ENCODE measurements at regions not wholly inside any gene's neighbourhood (a gene's known extent, or its start where the extent isn't known, plus 50 kb on each side); places are given as distances from the start of the nearest gene placed in this dataset.
"Not testable (repeated sequence)": the region's sequence is repeated elsewhere in the genome, so short reads cannot be mapped to it uniquely, and the experiment has no call there.

- no peaks in the 10 kb centered on the region for H3K9me3 Mint-ChIP-seq (ENCODE audit: insufficient read depth)
These were observed 160.9 kb upstream of the EEA1 start for GRCh38 chr12:93089805-93090569.

GRCh38 chr12:93090731-93091172, 161.7 kb upstream of the EEA1 start:
- Mint-ChIP-seq H3K4me3 (no peak overlapping the region), H3K27me3 (ENCODE audit: low read depth) (no peaks in the 10 kb centered on the region), H3K4me1 (ENCODE audit: low read depth) (peaks cover 23% of the 10 kb centered on the region), H3K27ac (no peak overlapping the region), H3K36me3 (ENCODE audit: low read depth) (no peaks in the 10 kb centered on the region), H3K9me3 (ENCODE audit: insufficient read depth) (no peaks in the 10 kb centered on the region)
- ATAC-seq (no peak), DNase-seq (no peak)
- CTCF ChIA-PET: no interaction called here
- POLR2A ChIA-PET: no interaction called here

More at GRCh38 chr12:93089805-93090569, 160.9 kb upstream of the EEA1 start:
- Mint-ChIP-seq H3K4me3 (no peak overlapping the region), H3K27ac (no peak overlapping the region), H3K27me3 (ENCODE audit: low read depth) (no peaks in the 10 kb centered on the region), H3K4me1 (ENCODE audit: low read depth) (peaks cover 18% of the 10 kb centered on the region), H3K36me3 (ENCODE audit: low read depth) (no peaks in the 10 kb centered on the region)
- peak; percentile 86 for ATAC-seq
- POLR2A ChIA-PET: no interaction called here
- peak; percentile 47 for DNase-seq
- CTCF ChIA-PET: no interaction called here

- H3K36me3 Mint-ChIP-seq (ENCODE audit: low read depth): no peaks in the 10 kb centered on the region
These were observed 163.0 kb upstream of the EEA1 start for GRCh38 chr12:93091886-93092648.

GRCh38 chr12:93092649-93092945, 163.5 kb upstream of the EEA1 start:
- Mint-ChIP-seq H3K4me3 (no peak overlapping the region), H3K4me1 (ENCODE audit: low read depth) (peaks cover 23% of the 10 kb centered on the region), H3K27ac (no peak overlapping the region), H3K36me3 (ENCODE audit: low read depth) (no peaks in the 10 kb centered on the region), H3K27me3 (ENCODE audit: low read depth) (no peaks in the 10 kb centered on the region), H3K9me3 (ENCODE audit: insufficient read depth) (no peaks in the 10 kb centered on the region)
- POLR2A ChIA-PET: no interaction called here
- ATAC-seq (no peak), DNase-seq (no peak)
- CTCF ChIA-PET: interaction anchor here (0.7 to 1.0 kb wide), 2 partner anchors 150 to 288 kb away, joined by 3 read pairs; no protein-coding TSS in a partner anchor

More at GRCh38 chr12:93091886-93092648, 163.0 kb upstream of the EEA1 start:
- CTCF ChIA-PET: interaction anchor here (0.7 to 1.4 kb wide), 5 partner anchors 21 to 327 kb away, joined by 3 to 4 read pairs (median 3); no protein-coding TSS in a partner anchor
- ATAC-seq: no peak
- Mint-ChIP-seq H3K4me1 (ENCODE audit: low read depth) (peaks cover 23% of the 10 kb centered on the region), H3K27me3 (ENCODE audit: low read depth) (no peaks in the 10 kb centered on the region), H3K4me3 (no peak overlapping the region), H3K9me3 (ENCODE audit: insufficient read depth) (no peaks in the 10 kb centered on the region), H3K27ac (no peak overlapping the region)
- no peak for DNase-seq
- POLR2A ChIA-PET: no interaction called here

GRCh38 chr12:93093243-93093642, 164.1 kb upstream of the EEA1 start:
- H3K27me3 Mint-ChIP-seq (ENCODE audit: low read depth): no peaks in the 10 kb centered on the region
- peaks cover 26% of the 10 kb centered on the region for H3K4me1 Mint-ChIP-seq (ENCODE audit: low read depth)
- ATAC-seq: no peak
- H3K9me3 Mint-ChIP-seq (ENCODE audit: insufficient read depth): no peaks in the 10 kb centered on the region
- CTCF ChIA-PET: interaction anchor here (1.0 kb wide), 1 partner anchor 287 kb away, joined by 3 read pairs; no protein-coding TSS in a partner anchor
- H3K36me3 Mint-ChIP-seq (ENCODE audit: low read depth): no peaks in the 10 kb centered on the region
- no peak overlapping the region for H3K27ac Mint-ChIP-seq
- POLR2A ChIA-PET: no interaction called here
- no peak for DNase-seq
- no peak overlapping the region for H3K4me3 Mint-ChIP-seq

- not testable (repeated sequence) for H3K9me3 Mint-ChIP-seq (ENCODE audit: insufficient read depth)
These were observed 165.1 kb upstream of the EEA1 start for GRCh38 chr12:93094222-93094621.

GRCh38 chr12:93094988-93095737, 166.1 kb upstream of the EEA1 start:
- Mint-ChIP-seq H3K36me3 (ENCODE audit: low read depth) (no peaks in the 10 kb centered on the region), H3K4me1 (ENCODE audit: low read depth) (peaks cover 25% of the 10 kb centered on the region), H3K27ac (no peak overlapping the region), H3K9me3 (ENCODE audit: insufficient read depth) (no peaks in the 10 kb centered on the region), H3K4me3 (peak overlapping the region; percentile 17), H3K27me3 (ENCODE audit: low read depth) (no peaks in the 10 kb centered on the region)
- ChIA-PET POLR2A (interaction anchor here (1.0 kb wide), 1 partner anchor 341 kb away, joined by 3 read pairs; no protein-coding TSS in a partner anchor), CTCF (interaction anchor here (0.6 to 4.1 kb wide), 5 partner anchors 60 to 1006 kb away, joined by 3 to 31 read pairs (median 3); no protein-coding TSS in a partner anchor)
- ATAC-seq: peak; percentile 56
- peak; percentile 55 for DNase-seq

More at GRCh38 chr12:93094222-93094621, 165.1 kb upstream of the EEA1 start:
- not testable (repeated sequence) for DNase-seq; H3K36me3 Mint-ChIP-seq (ENCODE audit: low read depth); H3K4me3 Mint-ChIP-seq; H3K27me3 Mint-ChIP-seq (ENCODE audit: low read depth); ATAC-seq; H3K27ac Mint-ChIP-seq
- peaks cover 31% of the 10 kb centered on the region for H3K4me1 Mint-ChIP-seq (ENCODE audit: low read depth)
- POLR2A ChIA-PET: interaction anchor here (1.0 kb wide), 1 partner anchor 342 kb away, joined by 3 read pairs; no protein-coding TSS in a partner anchor
- CTCF ChIA-PET: interaction anchor here (2.5 kb wide), 1 partner anchor 287 kb away, joined by 13 read pairs; no protein-coding TSS in a partner anchor

GRCh38 chr12:93097417-93097816, 168.3 kb upstream of the EEA1 start:
- ChIA-PET POLR2A (no interaction called here), CTCF (interaction anchor here (0.6 to 4.1 kb wide), 37 partner anchors 9 to 675 kb away, joined by 3 to 54 read pairs (median 4); no protein-coding TSS in a partner anchor)
- DNase-seq (no peak), ATAC-seq (no peak)
- H3K4me1 Mint-ChIP-seq (ENCODE audit: low read depth): peaks cover 17% of the 10 kb centered on the region
- H3K36me3 Mint-ChIP-seq (ENCODE audit: low read depth): no peaks in the 10 kb centered on the region
- H3K9me3 Mint-ChIP-seq (ENCODE audit: insufficient read depth): no peaks in the 10 kb centered on the region
- H3K27me3 Mint-ChIP-seq (ENCODE audit: low read depth): no peaks in the 10 kb centered on the region
- H3K4me3 Mint-ChIP-seq: no peak overlapping the region
- H3K27ac Mint-ChIP-seq: no peak overlapping the region

- Mint-ChIP-seq H3K36me3 (ENCODE audit: low read depth) (no peaks in the 10 kb centered on the region), H3K4me1 (ENCODE audit: low read depth) (peaks cover 17% of the 10 kb centered on the region), H3K4me3 (no peak overlapping the region), H3K27ac (peak overlapping the region; percentile 31), H3K27me3 (ENCODE audit: low read depth) (no peaks in the 10 kb centered on the region), H3K9me3 (ENCODE audit: insufficient read depth) (no peaks in the 10 kb centered on the region)
- ChIA-PET CTCF (interaction anchor here (0.6 to 4.1 kb wide), 44 partner anchors 8 to 674 kb away, joined by 3 to 54 read pairs (median 4); no protein-coding TSS in a partner anchor), POLR2A (interaction anchor here (0.6 kb wide), 1 partner anchor 291 kb away, joined by 3 read pairs; no protein-coding TSS in a partner anchor)
- peak; percentile 82 for DNase-seq
- ATAC-seq: peak; percentile 84
These were observed 169.0 kb upstream of the EEA1 start for GRCh38 chr12:93098077-93098476.

- ChIA-PET POLR2A (no interaction called here), CTCF (interaction anchor here (2.8 to 3.7 kb wide), 2 partner anchors 113 to 282 kb away, joined by 9 to 54 read pairs; no protein-coding TSS in a partner anchor)
- no peaks in the 10 kb centered on the region for H3K9me3 Mint-ChIP-seq (ENCODE audit: insufficient read depth)
- DNase-seq (no peak), ATAC-seq (no peak)
- H3K4me1 Mint-ChIP-seq (ENCODE audit: low read depth): peaks cover 15% of the 10 kb centered on the region
- H3K4me3 Mint-ChIP-seq: no peak overlapping the region
- no peak overlapping the region for H3K27ac Mint-ChIP-seq
- no peaks in the 10 kb centered on the region for H3K27me3 Mint-ChIP-seq (ENCODE audit: low read depth)
- no peaks in the 10 kb centered on the region for H3K36me3 Mint-ChIP-seq (ENCODE audit: low read depth)
These were observed 170.7 kb upstream of the EEA1 start for GRCh38 chr12:93099792-93100191.

GRCh38 chr12:93100610-93101009, 171.5 kb upstream of the EEA1 start:
- Mint-ChIP-seq H3K36me3 (ENCODE audit: low read depth) (no peaks in the 10 kb centered on the region), H3K27me3 (ENCODE audit: low read depth) (no peaks in the 10 kb centered on the region), H3K4me1 (ENCODE audit: low read depth) (peaks cover 8% of the 10 kb centered on the region), H3K4me3 (no peak overlapping the region), H3K27ac (no peak overlapping the region), H3K9me3 (ENCODE audit: insufficient read depth) (no peaks in the 10 kb centered on the region)
- DNase-seq: no peak
- no peak for ATAC-seq
- ChIA-PET POLR2A (no interaction called here), CTCF (interaction anchor here (2.8 to 3.7 kb wide), 2 partner anchors 113 to 281 kb away, joined by 9 to 54 read pairs; no protein-coding TSS in a partner anchor)
